ENCODE measurements at regions not wholly inside any gene's neighbourhood (a gene's known extent, or its start where the extent isn't known, plus 50 kb on each side); places are given as distances from the start of the nearest gene placed in this dataset.
"Not testable (repeated sequence)": the region's sequence is repeated elsewhere in the genome, so short reads cannot be mapped to it uniquely, and the experiment has no call there.

GRCh38 chr7:45407730-45408408 lies 166.3 kb upstream of the ADCY1 start:
- no peak for DNase-seq (ENCODE audit: low spot score)

GRCh38 chr7:45408409-45408737 lies 165.8 kb upstream of the ADCY1 start:
- no peak for DNase-seq (ENCODE audit: low spot score)

GRCh38 chr7:45410893-45411292 lies 163.3 kb upstream of the ADCY1 start:
- DNase-seq (ENCODE audit: low spot score): no peak

- DNase-seq (ENCODE audit: low spot score): no peak
Measured at GRCh38 chr7:45413419-45413818, 160.7 kb upstream of the ADCY1 start.

- no peak for DNase-seq (ENCODE audit: low spot score)
Measured at GRCh38 chr7:45414226-45414625, 159.9 kb upstream of the ADCY1 start.

GRCh38 chr7:45415265-45415664 lies 158.9 kb upstream of the ADCY1 start:
- no peak for DNase-seq (ENCODE audit: low spot score)

- no peak for DNase-seq (ENCODE audit: low spot score)
Measured at GRCh38 chr7:45416846-45417245, 157.3 kb upstream of the ADCY1 start.

GRCh38 chr7:45417268-45417667 lies 156.9 kb upstream of the ADCY1 start:
- no peak for DNase-seq (ENCODE audit: low spot score)

- no peak for DNase-seq (ENCODE audit: low spot score)
Measured at GRCh38 chr7:45417735-45418134, 156.4 kb upstream of the ADCY1 start.

- DNase-seq (ENCODE audit: low spot score): no peak
Measured at GRCh38 chr7:45420843-45421495, 153.2 kb upstream of the ADCY1 start.

- DNase-seq (ENCODE audit: low spot score): no peak
Measured at GRCh38 chr7:45421806-45422205, 152.4 kb upstream of the ADCY1 start.

- no peak for DNase-seq (ENCODE audit: low spot score)
Measured at GRCh38 chr7:45430397-45430796, 143.8 kb upstream of the ADCY1 start.

- DNase-seq (ENCODE audit: low spot score): no peak
Measured at GRCh38 chr7:45434167-45434784, 139.9 kb upstream of the ADCY1 start.

- DNase-seq (ENCODE audit: low spot score): peak; percentile 8
Measured at GRCh38 chr7:45435131-45435530, 139.0 kb upstream of the ADCY1 start.

- peak; percentile 91 for DNase-seq (ENCODE audit: low spot score)
Measured at GRCh38 chr7:45435846-45436245, 138.3 kb upstream of the ADCY1 start.

GRCh38 chr7:45440776-45441175 lies 133.4 kb upstream of the ADCY1 start:
- DNase-seq (ENCODE audit: low spot score): not testable (repeated sequence)

- no peak for DNase-seq (ENCODE audit: low spot score)
Measured at GRCh38 chr7:45443263-45443662, 130.9 kb upstream of the ADCY1 start.

GRCh38 chr7:45446195-45446944 lies 127.8 kb upstream of the ADCY1 start:
- DNase-seq (ENCODE audit: low spot score): peak; percentile 87

- peak; percentile 14 for DNase-seq (ENCODE audit: low spot score)
Measured at GRCh38 chr7:45447296-45447695, 126.9 kb upstream of the ADCY1 start.

GRCh38 chr7:45450571-45451204 lies 123.5 kb upstream of the ADCY1 start:
- no peak for DNase-seq (ENCODE audit: low spot score)

- DNase-seq (ENCODE audit: low spot score): peak; percentile 64
Measured at GRCh38 chr7:45451342-45452035, 122.7 kb upstream of the ADCY1 start.

GRCh38 chr7:45454771-45455170 lies 119.4 kb upstream of the ADCY1 start:
- DNase-seq (ENCODE audit: low spot score): no peak

Data from kidney tubule cell (primary cell).